Trophoblast cell (in vitro differentiated cells and primary cell): ENCODE measurements at regions not wholly inside any gene's neighbourhood (a gene's known extent, or its start where the extent isn't known, plus 50 kb on each side); places are given as distances from the start of the nearest gene placed in this dataset.

Source experiments
- DNase-seq, 2 donors: peaks; one replicate each; pipeline ENCODE4 v3.0.0-alpha.2; 2016
- H2AFZ ChIP-seq: 2 replicates; pipeline ENCODE4 v1.6.1; 2013; ENCODE audit warnings: low read length, moderate library complexity, mild to moderate bottlenecking; ENCODE audit not compliant: insufficient read depth, poor library complexity
- H2AK5ac ChIP-seq: 2 replicates; pipeline ENCODE4 v1.6.1; 2013; ENCODE audit warnings: mild to moderate bottlenecking, low read length
- H2BK120ac ChIP-seq: 2 replicates; pipeline ENCODE4 v1.6.1; 2013; ENCODE audit warnings: low read length, mild to moderate bottlenecking, moderate library complexity; ENCODE audit not compliant: insufficient read depth, poor library complexity
- H2BK12ac ChIP-seq: 2 replicates; pipeline ENCODE4 v1.6.1; 2013; ENCODE audit warnings: mild to moderate bottlenecking, low read length, moderate library complexity
- H2BK5ac ChIP-seq: 2 replicates; pipeline ENCODE4 v1.6.1; 2013; ENCODE audit warnings: low read length, low read depth, moderate library complexity, mild to moderate bottlenecking; ENCODE audit not compliant: poor library complexity
- H3K14ac ChIP-seq: 2 replicates; pipeline ENCODE4 v1.6.1; 2013; ENCODE audit warnings: mild to moderate bottlenecking, low read length
- H3K18ac ChIP-seq: 2 replicates; pipeline ENCODE4 v1.6.1; 2013; ENCODE audit warnings: mild to moderate bottlenecking, low read length
- H3K23ac ChIP-seq: 2 replicates; pipeline ENCODE4 v1.6.1; 2013; ENCODE audit warnings: low read length
- H3K27ac ChIP-seq: 2 replicates; pipeline ENCODE4 v1.5.1; 2013; ENCODE audit warnings: low read depth, mild to moderate bottlenecking, inconsistent platforms, low read length, moderate library complexity
- H3K27me3 ChIP-seq: 2 replicates; pipeline ENCODE4 v1.6.1; 2013; ENCODE audit warnings: inconsistent platforms, mild to moderate bottlenecking, low read length, moderate library complexity; ENCODE audit not compliant: insufficient read depth
- H3K36me3 ChIP-seq, 2 experiments: 1 replicate in 1 of 2; 2 replicates in 1 of 2; pipeline ENCODE4 v1.6.1; 2013; ENCODE audit warnings: low read length in 2 of 2, mild to moderate bottlenecking in 2 of 2, moderate library complexity in 1 of 2; ENCODE audit not compliant: insufficient read depth in 2 of 2, control insufficient read depth in 1 of 2
- H3K4ac ChIP-seq: 2 replicates; pipeline ENCODE4 v1.6.1; 2013; ENCODE audit warnings: low read depth, mild to moderate bottlenecking, low read length, moderate library complexity
- H3K4me1 ChIP-seq, 2 experiments: 1 replicate in 1 of 2; 2 replicates in 1 of 2; pipeline ENCODE4 v1.6.1; 2013; ENCODE audit warnings: low read length in 2 of 2, mild to moderate bottlenecking in 2 of 2, moderate library complexity in 1 of 2; ENCODE audit not compliant: insufficient read depth in 2 of 2, control insufficient read depth in 1 of 2
- H3K4me2 ChIP-seq: 2 replicates; pipeline ENCODE4 v1.6.1; 2013; ENCODE audit warnings: inconsistent platforms, mild to moderate bottlenecking, low read length, moderate library complexity
- H3K4me3 ChIP-seq: 2 replicates; pipeline ENCODE4 v1.5.1; 2013; ENCODE audit warnings: mild to moderate bottlenecking, low read depth, low read length, inconsistent platforms
- H3K79me1 ChIP-seq: one replicate; pipeline ENCODE4 v1.6.1; 2013; ENCODE audit warnings: low read length
- H3K79me2 ChIP-seq: 2 replicates; pipeline ENCODE4 v1.6.1; 2013; ENCODE audit warnings: low read length, mild to moderate bottlenecking; ENCODE audit not compliant: control insufficient read depth, insufficient read depth, poor library complexity
- H3K9ac ChIP-seq: 2 replicates; pipeline ENCODE4 v1.6.1; 2013; ENCODE audit warnings: mild to moderate bottlenecking, low read length
- H3K9me3 ChIP-seq: 2 replicates; pipeline ENCODE4 v1.6.1; 2013; ENCODE audit warnings: low read depth, mild to moderate bottlenecking, control low read depth, inconsistent platforms, low read length; ENCODE audit not compliant: insufficient read depth
- H4K12ac ChIP-seq: 2 replicates; pipeline ENCODE4 v1.6.1; 2013; ENCODE audit warnings: low read depth, mild to moderate bottlenecking, low read length, moderate library complexity
- H4K8ac ChIP-seq: 2 replicates; pipeline ENCODE4 v1.6.1; 2013; ENCODE audit warnings: low read depth, mild to moderate bottlenecking, low read length, moderate library complexity
- H4K91ac ChIP-seq: one replicate; pipeline ENCODE4 v1.6.1; 2013; ENCODE audit warnings: low read depth, mild to moderate bottlenecking, low read length, moderate library complexity
- WGBS: extraction: QIAGEN DNeasy Blood & Tissue Kit; methylation state at CpG from one replicate; pipeline ENCODE4 v1.1.7; 2013; ENCODE audit warnings: missing lambda C conversion rate; ENCODE audit not compliant: insufficient read length, insufficient coverage; ENCODE audit errors: extremely low coverage; 5-methylcytosine and 5-hydroxymethylcytosine counted together

- no peaks in the 10 kb centered on the region for H3K79me2 ChIP-seq
- no peak overlapping the region for H3K4ac ChIP-seq
- no peak for DNase-seq
- H2BK12ac ChIP-seq, result no peak overlapping the region
- H2BK5ac ChIP-seq, result no peak overlapping the region
- H3K36me3 ChIP-seq, result no peaks in the 10 kb centered on the region
- no peaks in the 10 kb centered on the region for H3K4me1 ChIP-seq
- H2AFZ ChIP-seq, result no peak overlapping the region
- no peak overlapping the region for H3K27ac ChIP-seq
- no peak overlapping the region for H3K18ac ChIP-seq
- no peak overlapping the region for H3K23ac ChIP-seq
- H3K14ac ChIP-seq, result no peak overlapping the region
- H4K12ac ChIP-seq, result no peak overlapping the region
- no peak overlapping the region for H2AK5ac ChIP-seq
- H3K9me3 ChIP-seq, result no peaks in the 10 kb centered on the region
- WGBS, result no CpG with 5 or more reads among the region's 2 CpGs
- no peaks in the 10 kb centered on the region for H3K79me1 ChIP-seq
- no peak overlapping the region for H4K91ac ChIP-seq
- H3K4me2 ChIP-seq, result no peak overlapping the region
- H4K8ac ChIP-seq, result no peak overlapping the region
- no peaks in the 10 kb centered on the region for H3K27me3 ChIP-seq
- H2BK120ac ChIP-seq, result no peak overlapping the region
- no peak overlapping the region for H3K4me3 ChIP-seq
- no peak overlapping the region for H3K9ac ChIP-seq
Measured at GRCh38 chr1:25004355-25004754, 74.3 kb upstream of the RUNX3 start.

GRCh38 chr1:25003457-25004190, 73.5 kb upstream of the RUNX3 start:
- Histone ChIP-seq H2BK12ac (no peak overlapping the region), H3K4ac (no peak overlapping the region), H3K14ac (no peak overlapping the region), H3K23ac (no peak overlapping the region), H4K12ac (no peak overlapping the region), H2AK5ac (no peak overlapping the region), H3K79me2 (no peaks in the 10 kb centered on the region), H3K9ac (no peak overlapping the region), H3K27me3 (no peaks in the 10 kb centered on the region), H3K4me2 (no peak overlapping the region), H2AFZ (no peak overlapping the region), H4K91ac (no peak overlapping the region), H3K27ac (no peak overlapping the region), H2BK120ac (no peak overlapping the region), H4K8ac (no peak overlapping the region), H3K79me1 (no peaks in the 10 kb centered on the region), H3K9me3 (no peaks in the 10 kb centered on the region), H3K4me3 (no peak overlapping the region), H2BK5ac (no peak overlapping the region), H3K4me1 (no peaks in the 10 kb centered on the region), H3K18ac (no peak overlapping the region), H3K36me3 (no peaks in the 10 kb centered on the region)
- DNase-seq, result no peak
- no CpG with 5 or more reads among the region's 7 CpGs for WGBS

- no peak overlapping the region for H3K14ac ChIP-seq
- no peak overlapping the region for H2AK5ac ChIP-seq
- H4K12ac ChIP-seq, result no peak overlapping the region
- no peaks in the 10 kb centered on the region for H3K79me1 ChIP-seq
- H4K91ac ChIP-seq, result no peak overlapping the region
- no peak overlapping the region for H3K4ac ChIP-seq
- no peak overlapping the region for H2BK5ac ChIP-seq
- H3K27me3 ChIP-seq, result no peaks in the 10 kb centered on the region
- H3K27ac ChIP-seq, result no peak overlapping the region
- no peak overlapping the region for H3K9ac ChIP-seq
- no peak overlapping the region for H2AFZ ChIP-seq
- H3K9me3 ChIP-seq, result no peaks in the 10 kb centered on the region
- WGBS, result no CpG with 5 or more reads among the region's 7 CpGs
- no peak overlapping the region for H3K4me3 ChIP-seq
- no peak overlapping the region for H3K23ac ChIP-seq
- no peaks in the 10 kb centered on the region for H3K36me3 ChIP-seq
- no peaks in the 10 kb centered on the region for H3K79me2 ChIP-seq
- no peak overlapping the region for H4K8ac ChIP-seq
- no peak overlapping the region for H2BK120ac ChIP-seq
- no peak overlapping the region for H3K18ac ChIP-seq
- DNase-seq, result no peak
- H3K4me2 ChIP-seq, result no peak overlapping the region
- H2BK12ac ChIP-seq, result no peak overlapping the region
- no peaks in the 10 kb centered on the region for H3K4me1 ChIP-seq
Measured at GRCh38 chr1:25003000-25003399, 72.9 kb upstream of the RUNX3 start.

- H3K27ac ChIP-seq, result no peak overlapping the region
- no peak for DNase-seq
- WGBS, result no CpG with 5 or more reads among the region's 17 CpGs
Measured at GRCh38 chr1:25001125-25001915, 71.2 kb upstream of the RUNX3 start.

More at GRCh38 chr1:25001125-25001915, 71.2 kb upstream of the RUNX3 start:
- no peaks in the 10 kb centered on the region for H3K79me2 ChIP-seq
- H3K4ac ChIP-seq, result no peak overlapping the region
- H3K14ac ChIP-seq, result no peak overlapping the region
- no peak overlapping the region for H4K91ac ChIP-seq
- no peak overlapping the region for H2BK120ac ChIP-seq
- no peak overlapping the region for H3K18ac ChIP-seq
- no peak overlapping the region for H3K23ac ChIP-seq
- H3K4me2 ChIP-seq, result no peak overlapping the region
- no peaks in the 10 kb centered on the region for H3K79me1 ChIP-seq
- no peak overlapping the region for H2BK5ac ChIP-seq
- H3K9ac ChIP-seq, result no peak overlapping the region
- no peaks in the 10 kb centered on the region for H3K36me3 ChIP-seq
- no peak overlapping the region for H4K8ac ChIP-seq
- H2BK12ac ChIP-seq, result no peak overlapping the region
- no peaks in the 10 kb centered on the region for H3K4me1 ChIP-seq
- H2AFZ ChIP-seq, result no peak overlapping the region
- H3K9me3 ChIP-seq, result no peaks in the 10 kb centered on the region
- H4K12ac ChIP-seq, result no peak overlapping the region
- H3K27me3 ChIP-seq, result no peaks in the 10 kb centered on the region
- H2AK5ac ChIP-seq, result no peak overlapping the region
- no peak overlapping the region for H3K4me3 ChIP-seq
